A549 (cell line): ENCODE measurements at regions not wholly inside any gene's neighbourhood (a gene's known extent, or its start where the extent isn't known, plus 50 kb on each side); places are given as distances from the start of the nearest gene placed in this dataset.

Experiments
- ATAC-seq, 2 experiments: fragments of 200-7000 bp in 1 of 2; fragments of >200 bp in 1 of 2; cut with Nextera tagmentation in 1 of 2; cut with Tn5 transposase in 1 of 2; 3 replicates each; pipeline versions ENCODE4 v1.8.0 to v1.9.1; 2018 to 2020; ENCODE audit warnings: mild to moderate bottlenecking in 1 of 2, moderate library complexity in 1 of 2
- CTCF ChIA-PET: fragments of 300-600 bp; sonication (Branson Sonifier 250); formaldehyde crosslinking; extraction: SDS; loops from one replicate; lab custom pipeline; 2021; ENCODE audit warnings: antibody characterized with exemption, inconsistent platforms; lab: Yijun Ruan, JAX
- POLR2A ChIA-PET: fragments of 350-600 bp; formaldehyde crosslinking; extraction: SDS; loops from one replicate; lab custom pipeline; 2021; ENCODE audit warnings: antibody characterized with exemption, inconsistent platforms; lab: Yijun Ruan, JAX
- DNase-seq, 2 experiments: peaks; one replicate each; pipeline versions ENCODE4 v3.0.0 to v3.0.0-alpha.2; 2011 to 2016; ENCODE audit warnings: low read depth in 1 of 2, low spot score in 1 of 2
- FAIRE-seq: peaks from 2 replicates; lab custom pipeline; 2011; peaks lifted over from hg19 to GRCh38; lab: Jason Lieb, UNC
- H3K27ac ChIP-seq, 2 experiments: fragments of >200 bp; sonication (Bioruptor Twin); formaldehyde crosslinking; 3 replicates each; pipeline ENCODE4 v1.5.1; 2016 to 2017
- H3K4me1 ChIP-seq: fragments of >200 bp; sonication (Bioruptor Twin); formaldehyde crosslinking; 3 replicates; pipeline ENCODE4 v1.6.1; 2016
- H3K4me2 ChIP-seq: fragments of >200 bp; sonication (Bioruptor Twin); formaldehyde crosslinking; 3 replicates; pipeline ENCODE4 v1.6.1; 2016
- H3K4me3 ChIP-seq: fragments of >200 bp; sonication (Bioruptor Twin); formaldehyde crosslinking; 3 replicates; pipeline ENCODE4 v1.5.1; 2016
- H3K9me3 ChIP-seq: fragments of >200 bp; sonication (Bioruptor Twin); formaldehyde crosslinking; 3 replicates; pipeline ENCODE4 v1.6.1; 2016
- CBX2 ChIP-seq: fragments of 200-600 bp; sonication (generic); IDR thresholded peaks from 2 replicates; pipeline ENCODE4 v1.6.1; 2016; ENCODE audit warnings: low read depth, mild to moderate bottlenecking, borderline replicate concordance
- CHD4 ChIP-seq: fragments of 200-600 bp; sonication (generic); IDR thresholded peaks from 2 replicates; pipeline ENCODE4 v1.6.1; 2016; ENCODE audit warnings: antibody characterized with exemption, mild to moderate bottlenecking, borderline replicate concordance
- EHF ChIP-seq: fragments of 250-450 bp; sonication (Bioruptor Pico); IDR thresholded peaks from 2 replicates; pipeline ENCODE4 v1.5.0; 2020; ENCODE audit warnings: mild to moderate bottlenecking
- HOXA7 ChIP-seq: fragments of 250-450 bp; sonication (Bioruptor Pico); IDR thresholded peaks from 2 replicates; pipeline ENCODE4 v1.5.0; 2020; ENCODE audit warnings: mild to moderate bottlenecking, moderate library complexity
- JUN ChIP-seq, 2 experiments: fragments of >200 bp; sonication (Bioruptor Twin); formaldehyde crosslinking; IDR thresholded peaks; 2 replicates in 1 of 2; 3 replicates in 1 of 2; pipeline ENCODE4 v1.6.1; 2016 to 2017
- KDM1A ChIP-seq: fragments of 200-600 bp; sonication (generic); IDR thresholded peaks from 2 replicates; pipeline ENCODE4 v1.6.1; 2016; ENCODE audit warnings: low read depth, mild to moderate bottlenecking
- MAZ ChIP-seq: fragments of 150-350 bp; IDR thresholded peaks from 2 replicates; pipeline ENCODE4 v1.6.1; 2014; ENCODE audit warnings: antibody characterized with exemption, low read depth, low read length, borderline replicate concordance
- NPAS2 ChIP-seq: fragments of 250-450 bp; sonication (Bioruptor Pico); IDR thresholded peaks from 2 replicates; pipeline ENCODE4 v1.8.0; 2022; ENCODE audit warnings: mild to moderate bottlenecking, moderate library complexity, borderline replicate concordance
- POLR2AphosphoS2 ChIP-seq: conservative IDR thresholded peaks from 2 replicates; pipeline ENCODE4 v1.6.1; 2012; ENCODE audit warnings: low read length, improper control_type of control experiment, inconsistent platforms
- RARB ChIP-seq: fragments of 250-450 bp; sonication (Bioruptor Pico); IDR thresholded peaks from 2 replicates; pipeline ENCODE4 v1.8.0; 2021; ENCODE audit warnings: mild to moderate bottlenecking, moderate library complexity
- RFX5 ChIP-seq: fragments of 450-650 bp; IDR thresholded peaks from 2 replicates; pipeline ENCODE4 v1.7.1; 2014; ENCODE audit warnings: antibody characterized with exemption, mild to moderate bottlenecking, moderate library complexity
- RNF2 ChIP-seq: fragments of 200-600 bp; sonication (generic); IDR thresholded peaks from 2 replicates; pipeline ENCODE4 v1.6.1; 2016; ENCODE audit warnings: low read depth, mild to moderate bottlenecking, antibody characterized with exemption, moderate library complexity, borderline replicate concordance
- TFCP2L1 ChIP-seq: fragments of 250-450 bp; sonication (Bioruptor Pico); IDR thresholded peaks from 2 replicates; pipeline ENCODE4 v1.5.0; 2021; ENCODE audit warnings: mild to moderate bottlenecking
- ZFP36 ChIP-seq: fragments of 450-650 bp; IDR thresholded peaks from 2 replicates; pipeline ENCODE4 v1.6.1; 2014; ENCODE audit warnings: borderline replicate concordance; ENCODE audit not compliant: partially characterized antibody
- WGBS: methylation state at CpG from one replicate; pipeline ENCODE4 v1.1.6; 2017; ENCODE audit errors: missing lambda C conversion rate; 5-methylcytosine and 5-hydroxymethylcytosine counted together
- TF ChIP-seq, protein P1 (sequence below): IDR thresholded peaks from 2 replicates; pipeline ENCODE4 v1.6.1; 2012; ENCODE audit warnings: low read depth, borderline replicate concordance
- TF ChIP-seq, protein P2 (sequence below): fragments of 200-600 bp; sonication (generic); IDR thresholded peaks from 2 replicates; pipeline ENCODE4 v1.6.1; 2016; ENCODE audit warnings: antibody characterized with exemption, mild to moderate bottlenecking, moderate library complexity
- TF ChIP-seq, protein P3 (sequence below): fragments of 450-650 bp; IDR thresholded peaks from 2 replicates; pipeline ENCODE4 v1.6.1; 2014; ENCODE audit warnings: antibody characterized with exemption
- TF ChIP-seq, protein P4 (sequence below): fragments of 150-350 bp; IDR thresholded peaks from 2 replicates; pipeline ENCODE4 v1.6.1; 2014; ENCODE audit warnings: low read depth, mild to moderate bottlenecking, low read length

DNA sequence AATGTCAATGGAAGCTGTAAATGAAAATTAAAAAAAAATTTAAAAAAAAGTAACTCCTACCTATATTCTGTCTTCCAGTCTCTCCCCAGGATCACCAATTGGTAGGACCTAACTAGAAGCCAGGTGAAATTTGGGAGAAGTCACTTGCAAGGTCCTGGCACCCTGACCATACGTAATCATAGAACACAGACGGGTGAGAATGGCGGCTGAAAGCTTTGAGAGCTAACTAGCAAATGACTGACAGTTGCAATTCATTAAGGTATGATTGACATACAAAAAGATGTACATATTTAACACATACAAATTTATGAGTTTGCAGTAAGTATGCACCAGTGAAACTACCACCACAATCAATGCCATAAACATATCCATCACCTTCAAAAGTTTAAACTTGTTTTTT, 372.7 kb upstream of the PSMD7 start:
- DNase-seq (no peak), ATAC-seq (no peak), FAIRE-seq (no peak)
- TF ChIP-seq NPAS2 = no peak
- no peak for TF ChIP-seq JUN (IDR thresholded peaks at IDR 0.05)
- Histone ChIP-seq H3K27ac (no peak overlapping the region), H3K4me2 (no peak overlapping the region), H3K9me3 (no peaks in the 10 kb centered on the region), H3K4me3 (no peak overlapping the region), H3K4me1 (no peaks in the 10 kb centered on the region)
- POLR2A ChIA-PET = no interaction called here
- CTCF ChIA-PET = interaction anchor here (0.7 kb wide), 1 partner anchor 150 kb away, joined by 3 read pairs; no protein-coding TSS in a partner anchor
- WGBS = 29% methylated on average over 3 of the region's 3 CpGs

DNA sequence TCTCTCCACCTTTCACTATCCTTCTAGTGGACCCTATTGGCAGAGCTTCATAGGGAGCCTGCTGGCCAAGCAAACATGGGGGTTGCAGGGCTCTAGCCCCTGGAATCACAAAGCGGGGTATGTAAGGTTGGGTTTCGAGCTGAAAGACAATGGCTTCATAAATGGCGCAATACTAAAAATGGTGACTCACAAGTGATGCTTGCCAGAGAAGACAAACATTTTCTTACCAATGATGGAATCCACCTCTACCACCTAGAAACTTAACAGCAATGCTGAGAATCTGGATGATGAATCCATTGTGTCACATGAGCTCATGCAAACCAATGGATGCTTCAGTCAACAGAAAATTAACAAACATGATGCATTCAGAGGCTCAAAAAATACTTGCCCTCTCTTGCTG, 375.3 kb upstream of the PSMD7 start:
- Histone ChIP-seq H3K4me2 (no peak overlapping the region), H3K9me3 (no peaks in the 10 kb centered on the region), H3K4me1 (no peaks in the 10 kb centered on the region), H3K4me3 (no peak overlapping the region), H3K27ac (no peak overlapping the region)
- TF ChIP-seq, protein P1, sequence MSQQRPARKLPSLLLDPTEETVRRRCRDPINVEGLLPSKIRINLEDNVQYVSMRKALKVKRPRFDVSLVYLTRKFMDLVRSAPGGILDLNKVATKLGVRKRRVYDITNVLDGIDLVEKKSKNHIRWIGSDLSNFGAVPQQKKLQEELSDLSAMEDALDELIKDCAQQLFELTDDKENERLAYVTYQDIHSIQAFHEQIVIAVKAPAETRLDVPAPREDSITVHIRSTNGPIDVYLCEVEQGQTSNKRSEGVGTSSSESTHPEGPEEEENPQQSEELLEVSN = no peak
- TF ChIP-seq POLR2AphosphoS2 (no peak), RARB (CRISPR knock-in tag) (no peak), RNF2 (no peak), EHF (no peak), RFX5 (no peak), MAZ (no peak), CHD4 (no peak), CBX2 (no peak), ZFP36 (no peak), KDM1A (no peak), TFCP2L1 (CRISPR knock-in tag) (no peak), HOXA7 (CRISPR knock-in tag) (no peak)
- TF ChIP-seq, protein P2, sequence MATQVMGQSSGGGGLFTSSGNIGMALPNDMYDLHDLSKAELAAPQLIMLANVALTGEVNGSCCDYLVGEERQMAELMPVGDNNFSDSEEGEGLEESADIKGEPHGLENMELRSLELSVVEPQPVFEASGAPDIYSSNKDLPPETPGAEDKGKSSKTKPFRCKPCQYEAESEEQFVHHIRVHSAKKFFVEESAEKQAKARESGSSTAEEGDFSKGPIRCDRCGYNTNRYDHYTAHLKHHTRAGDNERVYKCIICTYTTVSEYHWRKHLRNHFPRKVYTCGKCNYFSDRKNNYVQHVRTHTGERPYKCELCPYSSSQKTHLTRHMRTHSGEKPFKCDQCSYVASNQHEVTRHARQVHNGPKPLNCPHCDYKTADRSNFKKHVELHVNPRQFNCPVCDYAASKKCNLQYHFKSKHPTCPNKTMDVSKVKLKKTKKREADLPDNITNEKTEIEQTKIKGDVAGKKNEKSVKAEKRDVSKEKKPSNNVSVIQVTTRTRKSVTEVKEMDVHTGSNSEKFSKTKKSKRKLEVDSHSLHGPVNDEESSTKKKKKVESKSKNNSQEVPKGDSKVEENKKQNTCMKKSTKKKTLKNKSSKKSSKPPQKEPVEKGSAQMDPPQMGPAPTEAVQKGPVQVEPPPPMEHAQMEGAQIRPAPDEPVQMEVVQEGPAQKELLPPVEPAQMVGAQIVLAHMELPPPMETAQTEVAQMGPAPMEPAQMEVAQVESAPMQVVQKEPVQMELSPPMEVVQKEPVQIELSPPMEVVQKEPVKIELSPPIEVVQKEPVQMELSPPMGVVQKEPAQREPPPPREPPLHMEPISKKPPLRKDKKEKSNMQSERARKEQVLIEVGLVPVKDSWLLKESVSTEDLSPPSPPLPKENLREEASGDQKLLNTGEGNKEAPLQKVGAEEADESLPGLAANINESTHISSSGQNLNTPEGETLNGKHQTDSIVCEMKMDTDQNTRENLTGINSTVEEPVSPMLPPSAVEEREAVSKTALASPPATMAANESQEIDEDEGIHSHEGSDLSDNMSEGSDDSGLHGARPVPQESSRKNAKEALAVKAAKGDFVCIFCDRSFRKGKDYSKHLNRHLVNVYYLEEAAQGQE = no peak
- TF ChIP-seq, protein P3, sequence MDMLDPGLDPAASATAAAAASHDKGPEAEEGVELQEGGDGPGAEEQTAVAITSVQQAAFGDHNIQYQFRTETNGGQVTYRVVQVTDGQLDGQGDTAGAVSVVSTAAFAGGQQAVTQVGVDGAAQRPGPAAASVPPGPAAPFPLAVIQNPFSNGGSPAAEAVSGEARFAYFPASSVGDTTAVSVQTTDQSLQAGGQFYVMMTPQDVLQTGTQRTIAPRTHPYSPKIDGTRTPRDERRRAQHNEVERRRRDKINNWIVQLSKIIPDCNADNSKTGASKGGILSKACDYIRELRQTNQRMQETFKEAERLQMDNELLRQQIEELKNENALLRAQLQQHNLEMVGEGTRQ = no peak
- TF ChIP-seq, protein P4, sequence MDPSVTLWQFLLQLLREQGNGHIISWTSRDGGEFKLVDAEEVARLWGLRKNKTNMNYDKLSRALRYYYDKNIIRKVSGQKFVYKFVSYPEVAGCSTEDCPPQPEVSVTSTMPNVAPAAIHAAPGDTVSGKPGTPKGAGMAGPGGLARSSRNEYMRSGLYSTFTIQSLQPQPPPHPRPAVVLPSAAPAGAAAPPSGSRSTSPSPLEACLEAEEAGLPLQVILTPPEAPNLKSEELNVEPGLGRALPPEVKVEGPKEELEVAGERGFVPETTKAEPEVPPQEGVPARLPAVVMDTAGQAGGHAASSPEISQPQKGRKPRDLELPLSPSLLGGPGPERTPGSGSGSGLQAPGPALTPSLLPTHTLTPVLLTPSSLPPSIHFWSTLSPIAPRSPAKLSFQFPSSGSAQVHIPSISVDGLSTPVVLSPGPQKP = no peak
- POLR2A ChIA-PET = no interaction called here
- CTCF ChIA-PET = no interaction called here
- FAIRE-seq = no peak
- ATAC-seq = no peak
- 36% methylated on average over 3 of the region's 3 CpGs for WGBS
- DNase-seq = no peak
